AG04449 (cell line): ENCODE measurements at regions not wholly inside any gene's neighbourhood (a gene's known extent, or its start where the extent isn't known, plus 50 kb on each side); places are given as distances from the start of the nearest gene placed in this dataset.
"Not testable (repeated sequence)": the region's sequence is repeated elsewhere in the genome, so short reads cannot be mapped to it uniquely, and the experiment has no call there.

Experiments used
- CTCF ChIA-PET: fragments of 350-600 bp; formaldehyde crosslinking; extraction: SDS; loops from one replicate; lab custom pipeline; 2021; ENCODE audit warnings: antibody characterized with exemption; lab: Yijun Ruan, JAX
- POLR2A ChIA-PET: fragments of 400-600, 350-600 bp; formaldehyde crosslinking; extraction: SDS; loops from one replicate; lab custom pipeline; 2020; ENCODE audit warnings: antibody characterized with exemption, inconsistent platforms; lab: Yijun Ruan, JAX
- DNase-seq: peaks from one replicate; pipeline ENCODE4 v3.0.0-alpha.2; 2010; ENCODE audit warnings: low read depth, low spot score
- H3K4me3 ChIP-seq: 2 replicates; pipeline ENCODE4 v1.5.1; 2011; ENCODE audit warnings: low read depth, mild to moderate bottlenecking, control low read depth, low read length
- CTCF ChIP-seq: IDR thresholded peaks from one replicate; pipeline ENCODE4 v1.5.1; 2011; ENCODE audit warnings: mild to moderate bottlenecking, moderate library complexity, low read length, control low read depth, inconsistent platforms; ENCODE audit not compliant: insufficient read depth; ENCODE audit errors: missing control alignments

GRCh38 chr5:142520885-142521284 is 165.0 kb downstream of the FGF1 start:
- ChIA-PET POLR2A (no interaction called here), CTCF (no interaction called here)
- no peak for TF ChIP-seq CTCF
- no peak overlapping the region for H3K4me3 ChIP-seq
- peak; percentile 14 for DNase-seq

GRCh38 chr5:142519913-142520312 is 166.0 kb downstream of the FGF1 start:
- POLR2A ChIA-PET, H3K4me3 ChIP-seq, DNase-seq, CTCF ChIA-PET: not testable (repeated sequence)

GRCh38 chr5:142517840-142518239 is 168.1 kb downstream of the FGF1 start:
- ChIA-PET POLR2A (no interaction called here), CTCF (no interaction called here)
- H3K4me3 ChIP-seq: no peak overlapping the region
- DNase-seq: no peak
- no peak for TF ChIP-seq CTCF

GRCh38 chr5:142516732-142517131 is 169.2 kb downstream of the FGF1 start:
- POLR2A ChIA-PET: no interaction called here

GRCh38 chr5:142515036-142515435 is 170.9 kb downstream of the FGF1 start:
- no peak overlapping the region for H3K4me3 ChIP-seq
- POLR2A ChIA-PET: no interaction called here
- TF ChIP-seq CTCF: no peak
- CTCF ChIA-PET: no interaction called here
- no peak for DNase-seq

More at GRCh38 chr5:142516732-142517131, 169.2 kb downstream of the FGF1 start:
- DNase-seq: no peak
- no peak overlapping the region for H3K4me3 ChIP-seq
- CTCF ChIA-PET: no interaction called here
- no peak for TF ChIP-seq CTCF

GRCh38 chr5:142514196-142514595 is 171.7 kb downstream of the FGF1 start:
- ChIA-PET POLR2A (no interaction called here), CTCF (interaction anchor here (1.1 kb wide), 1 partner anchor 363 kb away, joined by 3 read pairs; no protein-coding TSS in a partner anchor)
- H3K4me3 ChIP-seq: no peak overlapping the region
- no peak for DNase-seq
- no peak for TF ChIP-seq CTCF
